HEK293 (cell line): ENCODE measurements at regions not wholly inside any gene's neighbourhood (a gene's known extent, or its start where the extent isn't known, plus 50 kb on each side); places are given as distances from the start of the nearest gene placed in this dataset.

ENCODE experiments used
- ATF2 ChIP-seq: fragments of 450-650 bp; formaldehyde crosslinking; IDR thresholded peaks from 2 replicates; pipeline ENCODE4 v1.5.1; 2016; ENCODE audit warnings: missing biosample characterization, missing genetic modification characterization, low read depth
- CTCF ChIP-seq: fragments of 450-650 bp; formaldehyde crosslinking; IDR thresholded peaks from 2 replicates; pipeline ENCODE4 v1.5.1; 2016; ENCODE audit warnings: missing biosample characterization, missing genetic modification characterization
- PATZ1 ChIP-seq: fragments of 450-650 bp; formaldehyde crosslinking; IDR thresholded peaks from 2 replicates; pipeline ENCODE4 v1.5.1; 2016; ENCODE audit warnings: missing biosample characterization, missing genetic modification characterization
- REST ChIP-seq: fragments of 450-650 bp; formaldehyde crosslinking; IDR thresholded peaks from 2 replicates; pipeline ENCODE4 v1.5.1; 2016; ENCODE audit warnings: missing biosample characterization, missing genetic modification characterization
- SP3 ChIP-seq: fragments of 450-650 bp; formaldehyde crosslinking; IDR thresholded peaks from 2 replicates; pipeline ENCODE4 v1.5.1; 2016; ENCODE audit warnings: missing biosample characterization, missing genetic modification characterization
- ZNF19 ChIP-seq: fragments of 450-650 bp; formaldehyde crosslinking; IDR thresholded peaks from 2 replicates; pipeline ENCODE4; 2016; ENCODE audit warnings: missing biosample characterization, missing genetic modification characterization, low read depth
- ZNF549 ChIP-seq: fragments of 450-650 bp; IDR thresholded peaks from 2 replicates; pipeline ENCODE4 v1.5.1; 2018; ENCODE audit warnings: missing biosample characterization, missing genetic modification characterization, mild to moderate bottlenecking, inconsistent platforms, moderate library complexity
- ZNF560 ChIP-seq: fragments of 450-650 bp; formaldehyde crosslinking; IDR thresholded peaks from 2 replicates; pipeline ENCODE4 v1.5.1; 2017; ENCODE audit warnings: missing biosample characterization, missing genetic modification characterization, borderline replicate concordance
- ZNF837 ChIP-seq: fragments of 450-650 bp; formaldehyde crosslinking; IDR thresholded peaks from 2 replicates; pipeline ENCODE4 v1.5.1; 2016; ENCODE audit warnings: missing biosample characterization, missing genetic modification characterization
- TF ChIP-seq, protein P1 (sequence below): fragments of 450-650 bp; formaldehyde crosslinking; IDR thresholded peaks from 2 replicates; pipeline ENCODE4 v1.5.1; 2016; ENCODE audit warnings: missing biosample characterization, missing genetic modification characterization, low read depth

- TF ChIP-seq, protein P1, sequence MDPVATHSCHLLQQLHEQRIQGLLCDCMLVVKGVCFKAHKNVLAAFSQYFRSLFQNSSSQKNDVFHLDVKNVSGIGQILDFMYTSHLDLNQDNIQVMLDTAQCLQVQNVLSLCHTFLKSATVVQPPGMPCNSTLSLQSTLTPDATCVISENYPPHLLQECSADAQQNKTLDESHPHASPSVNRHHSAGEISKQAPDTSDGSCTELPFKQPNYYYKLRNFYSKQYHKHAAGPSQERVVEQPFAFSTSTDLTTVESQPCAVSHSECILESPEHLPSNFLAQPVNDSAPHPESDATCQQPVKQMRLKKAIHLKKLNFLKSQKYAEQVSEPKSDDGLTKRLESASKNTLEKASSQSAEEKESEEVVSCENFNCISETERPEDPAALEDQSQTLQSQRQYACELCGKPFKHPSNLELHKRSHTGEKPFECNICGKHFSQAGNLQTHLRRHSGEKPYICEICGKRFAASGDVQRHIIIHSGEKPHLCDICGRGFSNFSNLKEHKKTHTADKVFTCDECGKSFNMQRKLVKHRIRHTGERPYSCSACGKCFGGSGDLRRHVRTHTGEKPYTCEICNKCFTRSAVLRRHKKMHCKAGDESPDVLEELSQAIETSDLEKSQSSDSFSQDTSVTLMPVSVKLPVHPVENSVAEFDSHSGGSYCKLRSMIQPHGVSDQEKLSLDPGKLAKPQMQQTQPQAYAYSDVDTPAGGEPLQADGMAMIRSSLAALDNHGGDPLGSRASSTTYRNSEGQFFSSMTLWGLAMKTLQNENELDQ: no peak
- TF ChIP-seq ZNF837 (tag by site-specific recombination): no peak
- TF ChIP-seq REST (tag by site-specific recombination): no peak
- no peak for TF ChIP-seq ATF2 (tag by site-specific recombination)
- TF ChIP-seq CTCF (tag by site-specific recombination): no peak
- TF ChIP-seq ZNF549 (tag by site-specific recombination): no peak
- TF ChIP-seq SP3 (tag by site-specific recombination): no peak
- no peak for TF ChIP-seq PATZ1 (tag by site-specific recombination)
- no peak for TF ChIP-seq ZNF560
- no peak for TF ChIP-seq ZNF19 (tag by site-specific recombination)
Measured at GRCh38 chr5:162268694-162269481, 201.3 kb downstream of the GABRG2 start.
